ENCODE measurements at regions not wholly inside any gene's neighbourhood (a gene's known extent, or its start where the extent isn't known, plus 50 kb on each side); places are given as distances from the start of the nearest gene placed in this dataset.

GRCh38 chr22:48554893-48555572 is 1272.6 kb downstream of the BRD1 start:
- TF ChIP-seq GATA2 (IDR thresholded peaks at IDR 0.05; ENCODE audit: low read depth, low read length) (no peak), GATA3 (IDR thresholded peaks at IDR 0.05; ENCODE audit: low read depth, low read length) (no peak)
